Breast epithelium (tissue), 4 donors: ENCODE measurements at regions not wholly inside any gene's neighbourhood (a gene's known extent, or its start where the extent isn't known, plus 50 kb on each side); places are given as distances from the start of the nearest gene placed in this dataset.

Experiments
- DNase-seq, 2 donors: peaks; one replicate each; pipeline ENCODE4 v3.0.0-alpha.2; 2019; ENCODE audit warnings: low spot score in 2 of 2
- H3K27ac ChIP-seq, 2 donors: fragments of 200-600 bp; sonication (generic) in 1 of 2; one replicate each; pipeline ENCODE4 v1.5.1; 2016 to 2019; ENCODE audit warnings: mild to moderate bottlenecking in 1 of 2
- H3K27me3 ChIP-seq, 2 donors: fragments of 200-600 bp; sonication (generic) in 1 of 2; one replicate each; pipeline versions ENCODE4 v1.5.1 to v1.6.0; 2017 to 2019; ENCODE audit warnings: control low read depth in 1 of 2, mild to moderate bottlenecking in 1 of 2
- H3K36me3 ChIP-seq: fragments of 200-600 bp; one replicate; pipeline ENCODE4 v1.5.1; 2019
- H3K4me1 ChIP-seq, 2 donors: fragments of 200-600 bp; sonication (generic); one replicate each; pipeline ENCODE4 v1.5.1; 2016 to 2019; ENCODE audit warnings: control low read depth in 1 of 2
- H3K4me3 ChIP-seq, 3 donors: fragments of 200-600 bp; sonication (generic); 1 replicate in 2 of 3; 2 replicates in 1 of 3; pipeline ENCODE4 v1.5.1; 2016 to 2019; ENCODE audit warnings: mild to moderate bottlenecking in 3 of 3, moderate library complexity in 2 of 3
- H3K9me3 ChIP-seq, 2 donors: fragments of 200-600 bp; sonication (generic) in 1 of 2; one replicate each; pipeline ENCODE4 v1.5.1; 2016 to 2019; ENCODE audit warnings: control low read depth in 1 of 2
- CTCF ChIP-seq, 3 donors: fragments of 450-650 bp; IDR thresholded peaks; one replicate each; pipeline ENCODE4 v1.5.1; 2016 to 2017; ENCODE audit warnings: antibody characterized with exemption in 3 of 3, mild to moderate bottlenecking in 3 of 3, moderate library complexity in 3 of 3
- POLR2A ChIP-seq: fragments of 450-650 bp; IDR thresholded peaks from one replicate; pipeline ENCODE4 v1.6.1; 2016; ENCODE audit warnings: antibody characterized with exemption, mild to moderate bottlenecking, moderate library complexity
- POLR2AphosphoS5 ChIP-seq, 3 donors: sonication (generic); formaldehyde crosslinking; IDR thresholded peaks; one replicate each; pipeline ENCODE4 v1.6.1; 2017; ENCODE audit warnings: antibody characterized with exemption in 3 of 3
- intact Hi-C: fragments of 100-400 bp; cut with DNase I; formaldehyde crosslinking; loops from one replicate; pipeline ENCODE4 v1.15.1; 2023; ENCODE audit warnings: low total_unique reads

- H3K4me3 ChIP-seq, result no peak overlapping the region
Observed at GRCh38 chr2:66828876-66829275, 394.0 kb downstream of the MEIS1 start.

GRCh38 chr2:66830881-66831280 lies 396.0 kb downstream of the MEIS1 start:
- no peak overlapping the region for H3K27ac ChIP-seq
- H3K4me1 ChIP-seq, result no peaks in the 10 kb centered on the region
- no peak overlapping the region for H3K4me3 ChIP-seq
- intact Hi-C loops, result no loop called here
- no peak for TF ChIP-seq POLR2A
- TF ChIP-seq POLR2AphosphoS5 (IDR thresholded peaks at IDR 0.05), result no peak
- TF ChIP-seq CTCF (IDR thresholded peaks at IDR 0.05), result no peak
- H3K9me3 ChIP-seq, result no peaks in the 10 kb centered on the region
- H3K27me3 ChIP-seq, result no peaks in the 10 kb centered on the region
- no peaks in the 10 kb centered on the region for H3K36me3 ChIP-seq
- no peak for DNase-seq

More at GRCh38 chr2:66828876-66829275, 394.0 kb downstream of the MEIS1 start:
- TF ChIP-seq POLR2AphosphoS5 (IDR thresholded peaks at IDR 0.05), result no peak
- TF ChIP-seq CTCF (IDR thresholded peaks at IDR 0.05), result no peak
- no peak for TF ChIP-seq POLR2A
- Histone ChIP-seq H3K27me3 (no peaks in the 10 kb centered on the region), H3K36me3 (no peaks in the 10 kb centered on the region), H3K27ac (no peak overlapping the region), H3K4me1 (no peaks in the 10 kb centered on the region), H3K9me3 (no peaks in the 10 kb centered on the region)
- no peak for DNase-seq
- intact Hi-C loops, result no loop called here

GRCh38 chr2:66832646-66833435 lies 397.9 kb downstream of the MEIS1 start:
- DNase-seq, result no peak
- H3K27me3 ChIP-seq, result no peaks in the 10 kb centered on the region
- intact Hi-C loops, result no loop called here
- TF ChIP-seq POLR2AphosphoS5 (IDR thresholded peaks at IDR 0.05) (no peak), POLR2A (no peak), CTCF (IDR thresholded peaks at IDR 0.05) (no peak)
- H3K27ac ChIP-seq, result no peak overlapping the region
- no peaks in the 10 kb centered on the region for H3K4me1 ChIP-seq
- no peak overlapping the region for H3K4me3 ChIP-seq
- no peaks in the 10 kb centered on the region for H3K36me3 ChIP-seq
- no peaks in the 10 kb centered on the region for H3K9me3 ChIP-seq

- no peaks in the 10 kb centered on the region for H3K27me3 ChIP-seq
- no peak for TF ChIP-seq POLR2AphosphoS5 (IDR thresholded peaks at IDR 0.05)
- no peak for TF ChIP-seq CTCF (IDR thresholded peaks at IDR 0.05)
- TF ChIP-seq POLR2A, result no peak
- no peak overlapping the region for H3K27ac ChIP-seq
- H3K4me3 ChIP-seq, result no peak overlapping the region
- H3K4me1 ChIP-seq, result no peaks in the 10 kb centered on the region
- no peaks in the 10 kb centered on the region for H3K36me3 ChIP-seq
- intact Hi-C loops, result no loop called here
- H3K9me3 ChIP-seq, result no peaks in the 10 kb centered on the region
- no peak for DNase-seq
Observed at GRCh38 chr2:66834859-66835258, 399.9 kb downstream of the MEIS1 start.

GRCh38 chr2:66836851-66837250 lies 401.9 kb downstream of the MEIS1 start:
- intact Hi-C loops, result no loop called here
- no peak for TF ChIP-seq POLR2AphosphoS5 (IDR thresholded peaks at IDR 0.05)
- TF ChIP-seq POLR2A, result no peak
- no peak for TF ChIP-seq CTCF (IDR thresholded peaks at IDR 0.05)
- Histone ChIP-seq H3K4me3 (no peak overlapping the region), H3K27ac (no peak overlapping the region), H3K36me3 (no peaks in the 10 kb centered on the region), H3K4me1 (no peaks in the 10 kb centered on the region), H3K27me3 (no peaks in the 10 kb centered on the region), H3K9me3 (no peaks in the 10 kb centered on the region)
- DNase-seq, result no peak
